GM12873 (cell line): ENCODE measurements at regions not wholly inside any gene's neighbourhood (a gene's known extent, or its start where the extent isn't known, plus 50 kb on each side); places are given as distances from the start of the nearest gene placed in this dataset.

ENCODE experiments used
- TF ChIP-seq, protein P1 (sequence below): IDR thresholded peaks from 2 replicates; pipeline ENCODE4 v1.5.1; 2012; ENCODE audit warnings: low read depth, mild to moderate bottlenecking, moderate library complexity, low read length, control low read depth; ENCODE audit not compliant: insufficient read depth; ENCODE audit errors: missing control alignments

DNA sequence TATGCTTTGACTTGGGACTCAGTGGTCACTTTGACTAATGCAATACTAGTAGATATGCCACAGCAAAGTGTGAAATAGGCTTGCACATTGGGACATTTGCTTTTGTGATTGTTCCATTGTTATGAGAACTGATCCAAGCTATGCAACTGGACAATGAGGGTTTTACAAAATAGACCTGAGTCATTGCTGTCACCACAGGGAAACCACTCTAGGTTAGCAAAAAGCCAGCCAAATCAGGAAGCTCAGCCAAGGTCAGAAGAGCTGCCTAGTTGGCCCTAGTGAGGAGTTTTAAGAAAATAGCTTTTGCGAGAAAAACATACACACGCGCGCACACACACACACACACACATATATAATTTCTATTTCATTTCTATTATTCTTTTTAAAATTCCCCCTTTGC is 452.4 kb upstream of the CDH7 start:
- TF ChIP-seq, protein P1, sequence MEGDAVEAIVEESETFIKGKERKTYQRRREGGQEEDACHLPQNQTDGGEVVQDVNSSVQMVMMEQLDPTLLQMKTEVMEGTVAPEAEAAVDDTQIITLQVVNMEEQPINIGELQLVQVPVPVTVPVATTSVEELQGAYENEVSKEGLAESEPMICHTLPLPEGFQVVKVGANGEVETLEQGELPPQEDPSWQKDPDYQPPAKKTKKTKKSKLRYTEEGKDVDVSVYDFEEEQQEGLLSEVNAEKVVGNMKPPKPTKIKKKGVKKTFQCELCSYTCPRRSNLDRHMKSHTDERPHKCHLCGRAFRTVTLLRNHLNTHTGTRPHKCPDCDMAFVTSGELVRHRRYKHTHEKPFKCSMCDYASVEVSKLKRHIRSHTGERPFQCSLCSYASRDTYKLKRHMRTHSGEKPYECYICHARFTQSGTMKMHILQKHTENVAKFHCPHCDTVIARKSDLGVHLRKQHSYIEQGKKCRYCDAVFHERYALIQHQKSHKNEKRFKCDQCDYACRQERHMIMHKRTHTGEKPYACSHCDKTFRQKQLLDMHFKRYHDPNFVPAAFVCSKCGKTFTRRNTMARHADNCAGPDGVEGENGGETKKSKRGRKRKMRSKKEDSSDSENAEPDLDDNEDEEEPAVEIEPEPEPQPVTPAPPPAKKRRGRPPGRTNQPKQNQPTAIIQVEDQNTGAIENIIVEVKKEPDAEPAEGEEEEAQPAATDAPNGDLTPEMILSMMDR = no peak

DNA sequence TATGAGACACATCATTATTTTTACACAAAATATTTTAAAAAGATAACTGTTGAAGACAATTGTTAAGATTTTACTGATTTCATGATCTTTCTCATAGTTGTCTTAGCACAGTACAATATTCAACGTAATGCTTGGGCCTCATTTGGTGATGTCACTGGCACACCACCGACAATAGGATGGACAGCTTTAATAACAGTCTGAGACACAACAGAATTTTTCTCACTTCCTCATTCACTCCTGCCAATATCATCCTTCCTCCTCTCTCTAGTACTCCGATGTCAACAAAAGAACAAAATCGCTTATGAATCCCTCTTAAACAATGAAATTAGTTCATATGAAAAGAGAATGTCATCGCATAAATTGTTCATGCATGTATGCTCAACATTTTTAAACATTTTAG is 461.9 kb upstream of the CDH7 start:
- TF ChIP-seq, protein P1 = no peak

DNA sequence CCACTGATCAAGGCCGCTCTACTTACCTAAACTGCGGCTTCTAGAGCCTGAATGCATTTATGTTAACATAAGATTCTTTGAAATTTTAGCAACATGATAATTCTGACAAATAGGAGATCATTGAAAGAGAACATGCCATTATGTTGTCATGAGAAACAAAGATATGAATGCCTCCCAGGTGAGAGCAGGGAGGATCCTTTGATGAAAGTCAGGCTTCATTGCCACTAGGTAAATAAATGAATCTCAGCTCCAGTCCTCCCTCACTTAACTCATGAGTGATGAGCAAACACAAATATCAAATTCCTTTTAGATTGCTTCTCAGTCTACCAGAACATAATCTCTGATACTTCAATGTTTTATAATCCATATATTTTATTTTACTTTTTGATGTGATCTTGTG is 463.2 kb upstream of the CDH7 start:
- TF ChIP-seq, protein P1 = no peak

DNA sequence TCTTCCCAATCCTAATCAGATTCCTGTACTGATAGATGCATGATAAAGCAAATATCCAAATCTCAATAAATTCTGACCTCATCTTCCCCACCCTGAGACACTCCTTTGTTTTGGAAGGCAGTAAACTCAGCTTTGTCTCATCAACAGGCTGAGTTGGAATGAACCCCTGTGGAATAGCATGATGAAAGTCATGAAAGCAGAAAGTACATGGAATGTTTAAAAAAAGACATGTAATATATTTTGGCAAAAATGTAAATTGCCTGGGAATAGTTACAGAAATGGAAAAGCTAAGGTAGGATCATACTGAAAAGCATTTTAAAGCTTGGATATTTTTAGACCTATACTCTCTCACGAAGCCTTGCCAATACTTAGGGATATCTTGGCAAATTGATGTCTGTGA is 468.7 kb upstream of the CDH7 start:
- TF ChIP-seq, protein P1 = no peak

DNA sequence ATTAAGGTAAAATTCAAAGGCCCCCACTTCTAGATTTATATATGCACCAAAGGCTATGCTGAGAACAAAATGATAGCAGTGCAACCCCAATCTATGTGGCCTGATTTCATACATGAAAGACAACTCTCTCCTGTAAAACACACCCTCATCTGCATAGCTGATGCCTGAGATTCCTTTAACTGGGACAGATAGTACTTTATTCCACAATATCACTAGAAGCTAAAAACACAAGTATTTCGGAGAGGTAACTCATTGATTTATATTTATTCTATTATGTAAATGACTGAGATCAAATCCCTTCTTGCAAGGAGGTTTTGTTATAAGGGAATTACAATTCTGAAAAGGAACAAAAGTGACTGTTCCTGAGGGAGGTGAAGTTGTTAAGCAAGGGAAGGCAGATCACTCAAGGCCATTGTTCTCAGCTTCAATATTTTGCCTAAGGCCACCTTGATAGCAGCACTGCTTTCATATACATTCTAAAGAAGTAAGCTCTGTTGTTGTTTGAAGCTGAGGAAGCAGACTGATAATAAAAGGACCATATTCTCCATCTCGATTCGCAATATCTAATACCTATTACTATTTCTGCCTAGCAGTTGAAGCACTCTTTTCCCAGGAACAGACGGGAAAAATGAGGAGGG is 471.0 kb upstream of the CDH7 start:
- TF ChIP-seq, protein P1 = no peak

DNA sequence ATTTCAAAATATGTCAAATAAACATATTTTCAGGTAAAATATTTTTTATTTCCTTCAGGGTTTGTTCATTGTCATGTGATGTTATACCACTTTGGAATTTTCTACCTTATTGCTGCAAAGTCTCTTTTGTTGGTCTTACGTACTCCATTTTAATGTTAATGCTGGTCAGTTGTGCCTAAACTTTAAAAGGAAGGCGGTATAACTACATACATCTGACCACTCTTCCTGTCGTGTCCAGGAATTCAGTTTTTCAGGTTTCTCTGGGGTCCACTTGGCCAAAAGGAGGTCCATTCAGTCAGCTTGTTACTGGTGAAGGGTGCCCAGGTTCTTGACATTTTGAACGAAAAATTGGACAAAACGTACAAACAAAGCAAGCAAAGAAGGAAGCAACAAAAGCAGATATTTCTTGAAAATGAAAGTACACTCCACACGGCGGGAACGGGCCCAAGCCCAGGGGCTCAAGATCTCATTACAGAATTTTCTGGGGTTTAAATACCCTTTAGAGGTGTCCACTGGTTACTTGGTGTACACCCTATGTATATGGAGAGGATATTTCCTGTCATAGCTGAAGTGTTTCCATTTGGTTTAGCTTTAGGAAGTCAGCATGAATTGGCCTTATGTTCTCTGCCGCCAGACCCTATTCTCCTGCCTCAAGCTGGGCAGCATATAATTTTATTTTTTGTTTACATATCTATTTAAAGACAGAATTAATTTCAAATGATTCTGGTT is 471.7 kb upstream of the CDH7 start:
- TF ChIP-seq, protein P1 = no peak

DNA sequence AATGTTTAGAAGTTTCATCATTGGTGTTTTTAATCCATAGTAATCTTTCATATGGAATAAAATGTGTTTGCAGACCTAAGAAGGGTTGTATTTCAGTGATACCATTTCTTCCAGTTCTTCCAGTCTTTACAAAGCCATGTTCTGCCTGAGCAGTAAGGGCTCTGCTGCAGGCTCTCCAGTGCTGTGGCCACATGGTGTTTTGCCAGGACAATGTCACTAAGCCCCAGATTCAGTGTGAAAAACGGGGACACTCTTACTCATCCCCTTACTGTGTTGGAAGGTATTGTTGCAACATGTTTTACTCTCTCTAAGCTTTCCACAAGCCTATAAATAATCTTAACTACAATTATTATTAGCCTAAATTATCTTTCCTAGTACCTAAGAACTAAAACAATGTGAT is 481.4 kb upstream of the CDH7 start:
- TF ChIP-seq, protein P1 = no peak
